K562 (cell line): ENCODE measurements at regions not wholly inside any gene's neighbourhood (a gene's known extent, or its start where the extent isn't known, plus 50 kb on each side); places are given as distances from the start of the nearest gene placed in this dataset.
A peak's percentile ranks its signal among the peaks of the same experiment; 100 is the strongest.

Source experiments
- ATAC-seq: fragments of 200-7000 bp; cut with Tn5 transposase; 3 replicates; pipeline ENCODE4 v1.9.1; 2020; ENCODE audit warnings: moderate library complexity
- BruUV-seq: library from RNA; stranded (reverse); fragments of 400-500 nt; replicated peaks from 2 replicates; lab custom pipeline; 2021; lab: Mats Ljungman, UMichigan
- CTCF ChIA-PET: fragments of 300-600 bp; formaldehyde crosslinking; extraction: SDS; loops from one replicate; lab custom pipeline; 2021; ENCODE audit warnings: low intra/inter-chr PET ratio; lab: Yijun Ruan, JAX
- POLR2A ChIA-PET: fragments of 300-600, 350-650 bp; sonication (Branson Sonifier 250); formaldehyde crosslinking; extraction: SDS; loops from one replicate; lab custom pipeline; 2021; ENCODE audit warnings: antibody characterized with exemption, inconsistent platforms; lab: Yijun Ruan, JAX
- DNase-seq, 4 experiments: peaks; one replicate each; pipeline versions ENCODE4 v3.0.0 to v3.0.0-alpha.2; 2011 to 2018; ENCODE audit warnings: low spot score in 3 of 4, mixed read lengths in 3 of 4; ENCODE audit errors: extremely low read depth in 1 of 4
- FAIRE-seq: peaks from 2 replicates; lab custom pipeline; 2011; peaks lifted over from hg19 to GRCh38; lab: Jason Lieb, UNC
- H2AFZ ChIP-seq: 2 replicates; pipeline ENCODE4 v1.6.0; 2011; ENCODE audit warnings: low read depth, low read length, control low read depth, inconsistent platforms
- H3K27ac ChIP-seq: fragments of 200-600 bp; 3 replicates; pipeline ENCODE4 v1.8.0; 2011; ENCODE audit warnings: low read depth, mild to moderate bottlenecking, control low read depth, inconsistent platforms, low read length, moderate library complexity, mixed read lengths; ENCODE audit errors: extremely low read depth
- H3K27me3 ChIP-seq, 2 experiments: fragments of 300-600 bp in 1 of 2; 2 replicates in 1 of 2; 3 replicates in 1 of 2; pipeline versions ENCODE4 v1.6.0 to v1.8.0; 2011; ENCODE audit warnings: inconsistent platforms in 2 of 2, low read length in 2 of 2, mild to moderate bottlenecking in 1 of 2, mixed read lengths in 1 of 2, moderate library complexity in 1 of 2; ENCODE audit not compliant: control insufficient read depth in 2 of 2, insufficient read depth in 2 of 2
- H3K36me3 ChIP-seq: fragments of 300-600 bp; 3 replicates; pipeline ENCODE4 v1.8.0; 2011; ENCODE audit warnings: mild to moderate bottlenecking, low read length, inconsistent platforms; ENCODE audit not compliant: control insufficient read depth, insufficient read depth
- H3K4me1 ChIP-seq, 2 experiments: fragments of 200-600 bp in 1 of 2; replicated peaks in 1 of 2; 2 replicates in 1 of 2; 3 replicates in 1 of 2; pipeline versions ENCODE4 v1.5.1 to v1.8.0; 2011; ENCODE audit warnings: inconsistent platforms in 2 of 2, low read length in 2 of 2, mild to moderate bottlenecking in 1 of 2, mixed read lengths in 1 of 2, moderate library complexity in 1 of 2; ENCODE audit not compliant: control insufficient read depth in 2 of 2, insufficient read depth in 2 of 2
- H3K4me2 ChIP-seq: 2 replicates; pipeline ENCODE4 v1.6.1; 2011; ENCODE audit warnings: low read length, control low read depth, inconsistent platforms, mixed read lengths; ENCODE audit not compliant: insufficient read depth
- H3K4me3 ChIP-seq: fragments of 200-600 bp; sonication (generic), shearing (Covaris generic); 2 replicates; pipeline ENCODE4 v1.5.1; 2016; ENCODE audit warnings: control low read depth, inconsistent platforms
- H3K79me2 ChIP-seq: fragments of 200-600 bp; 3 replicates; pipeline ENCODE4 v1.8.0; 2011; ENCODE audit warnings: low read length, inconsistent platforms; ENCODE audit not compliant: control insufficient read depth, insufficient read depth
- H3K9ac ChIP-seq, 2 experiments: 2 replicates each; pipeline versions ENCODE4 v1.6.0 to v1.6.1; 2011; ENCODE audit warnings: low read depth in 2 of 2, low read length in 2 of 2, control low read depth in 1 of 2, inconsistent platforms in 1 of 2, mild to moderate bottlenecking in 1 of 2, mixed read lengths in 1 of 2; ENCODE audit not compliant: insufficient read depth in 1 of 2
- H3K9me1 ChIP-seq: one replicate; pipeline ENCODE4 v1.6.0; 2011; ENCODE audit warnings: inconsistent platforms, mild to moderate bottlenecking, low read length, moderate library complexity; ENCODE audit not compliant: control insufficient read depth, insufficient read depth
- H3K9me3 ChIP-seq: replicated peaks from 2 replicates; pipeline ENCODE4 v1.5.1; 2011; ENCODE audit warnings: low read depth, low read length, inconsistent platforms; ENCODE audit not compliant: control insufficient read depth, insufficient read depth
- H4K20me1 ChIP-seq: replicated peaks from 2 replicates; pipeline ENCODE4 v1.6.1; 2011; ENCODE audit warnings: low read length, inconsistent platforms, mixed read lengths; ENCODE audit not compliant: control insufficient read depth, insufficient read depth
- CBFA2T2 ChIP-seq: fragments of 450-650 bp; conservative IDR thresholded peaks from 2 replicates; pipeline ENCODE4 v1.6.1; 2017; ENCODE audit warnings: mild to moderate bottlenecking
- FUS ChIP-seq: fragments of 200-400 bp; formaldehyde crosslinking; optimal IDR thresholded peaks from 2 replicates; pipeline ENCODE3; 2017; ENCODE audit warnings: low read depth, low read length
- HLTF ChIP-seq: fragments of 450-650 bp; IDR thresholded peaks from 2 replicates; pipeline ENCODE4 v1.6.1; 2016
- POLR2AphosphoS5 ChIP-seq: IDR thresholded peaks from 2 replicates; pipeline ENCODE4 v1.6.1; 2011; ENCODE audit warnings: mild to moderate bottlenecking, low read depth, low read length, moderate library complexity; ENCODE audit not compliant: control insufficient read depth, insufficient read depth
- REST ChIP-seq, 2 experiments: fragments of 450-650 bp; formaldehyde crosslinking in 1 of 2; IDR thresholded peaks; 2 replicates each; pipeline versions ENCODE4 v1.4.0 to v1.6.1; 2014 to 2020; ENCODE audit warnings: mild to moderate bottlenecking in 2 of 2, borderline replicate concordance in 1 of 2, low read depth in 1 of 2
- SMAD3 ChIP-seq: fragments of 450-650 bp; formaldehyde crosslinking; conservative IDR thresholded peaks from 2 replicates; pipeline ENCODE4 v1.4.0; 2020; ENCODE audit warnings: mild to moderate bottlenecking
- TOE1 ChIP-seq, 2 experiments: fragments of 450-650 bp in 1 of 2; sonication (generic) in 1 of 2; formaldehyde crosslinking in 1 of 2; IDR thresholded peaks; 2 replicates each; pipeline versions ENCODE4 v1.7.1 to v1.8.0; 2016 to 2022; ENCODE audit warnings: borderline replicate concordance in 2 of 2, mild to moderate bottlenecking in 2 of 2, antibody characterized with exemption in 1 of 2, inconsistent platforms in 1 of 2, low read depth in 1 of 2, missing genetic modification reagents in 1 of 2, moderate library complexity in 1 of 2
- TRIM24 ChIP-seq, 2 experiments: fragments of 450-650 bp; IDR thresholded peaks; 2 replicates each; pipeline ENCODE4 v1.6.1; 2016
- ZNF507 ChIP-seq: conservative IDR thresholded peaks from 2 replicates; pipeline ENCODE4 v1.6.1; 2017; ENCODE audit warnings: missing genetic modification characterization, missing compliant biosample characterization
- ZNF551 ChIP-seq: fragments of 250-450 bp; sonication (Bioruptor Pico); IDR thresholded peaks from 2 replicates; pipeline ENCODE4 v1.5.0; 2021; ENCODE audit warnings: mild to moderate bottlenecking, moderate library complexity
- WGBS: fragments of 100-300 bp; shearing (Covaris generic); methylation state at CpG from one replicate; pipeline ENCODE4 v1.1.6; 2016; ENCODE audit warnings: low coverage, mixed read lengths; ENCODE audit not compliant: insufficient coverage; ENCODE audit errors: missing lambda C conversion rate; 5-methylcytosine and 5-hydroxymethylcytosine counted together
- in situ Hi-C: fragments of 300-500 bp; cut with MboI; formaldehyde crosslinking; loops from 4 replicates; pipeline ENCODE4 v1.15.0; 2018; ENCODE audit warnings: inconsistent platforms, mixed read lengths
- intact Hi-C: fragments of 100-400 bp; cut with micrococcal nuclease; formaldehyde crosslinking; loops from 2 replicates; pipeline ENCODE4 v1.14.2; 2022
- TF ChIP-seq, protein P1 (sequence below): fragments of 450-650 bp; formaldehyde crosslinking; IDR thresholded peaks from 2 replicates; pipeline ENCODE4 v1.4.0; 2020; ENCODE audit warnings: mild to moderate bottlenecking, mixed read lengths
- TF ChIP-seq, protein P2 (sequence below): sonication (generic); formaldehyde crosslinking; IDR thresholded peaks from 2 replicates; pipeline ENCODE4 v1.9.0; 2022; ENCODE audit warnings: mild to moderate bottlenecking, missing genetic modification reagents

DNA sequence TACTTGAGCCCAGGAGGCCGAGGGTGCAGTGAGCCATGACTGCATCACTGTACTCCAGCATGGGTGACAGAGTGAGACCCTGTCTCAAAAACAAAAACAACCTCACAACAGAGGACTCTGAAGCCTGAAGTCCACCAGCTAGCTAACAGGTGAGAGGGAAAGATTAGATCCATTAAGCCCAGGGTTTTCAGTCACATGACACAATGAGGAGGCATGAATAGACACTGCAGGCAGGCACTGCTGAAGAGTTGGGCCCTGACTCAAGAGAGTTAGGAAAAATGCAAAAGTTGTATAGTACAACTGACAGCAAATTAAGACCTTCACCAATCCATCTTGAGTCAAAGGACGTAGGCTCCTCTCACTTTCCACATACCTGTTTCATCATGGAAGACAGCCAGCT, 64.9 kb downstream of the IARS1 start:
- whole genome bisulfite sequencing: 92% methylated on average over 2 of the region's 2 CpGs
- in situ Hi-C loops: no loop called here
- H2AFZ ChIP-seq: no peak overlapping the region
- TF ChIP-seq SMAD3 (CRISPR knock-in tag) (0 out of 2 replicates have a peak, but pooled peaks have one; percentile 26), CBFA2T2 (peak; percentile 15; the same call in 1 of the 2 replicates), HLTF (no peak), ZNF507 (tag) (no peak), TRIM24 (IDR thresholded peaks at IDR 0.05) (no peak), FUS (no peak), POLR2AphosphoS5 (0 out of 2 replicates have a peak, but pooled peaks have one; percentile 17), TOE1 (IDR thresholded peaks at IDR 0.05; ENCODE audit: borderline replicate concordance) (peak; percentile 80), TOE1 (CRISPR knock-in tag; IDR thresholded peaks at IDR 0.05; ENCODE audit: borderline replicate concordance, low read depth) (no peak), REST (IDR thresholded peaks at IDR 0.05; ENCODE audit: borderline replicate concordance) (no peak), REST (CRISPR knock-in tag; IDR thresholded peaks at IDR 0.05; ENCODE audit: low read depth) (no peak), ZNF551 (CRISPR knock-in tag) (no peak)
- TF ChIP-seq, protein P1, sequence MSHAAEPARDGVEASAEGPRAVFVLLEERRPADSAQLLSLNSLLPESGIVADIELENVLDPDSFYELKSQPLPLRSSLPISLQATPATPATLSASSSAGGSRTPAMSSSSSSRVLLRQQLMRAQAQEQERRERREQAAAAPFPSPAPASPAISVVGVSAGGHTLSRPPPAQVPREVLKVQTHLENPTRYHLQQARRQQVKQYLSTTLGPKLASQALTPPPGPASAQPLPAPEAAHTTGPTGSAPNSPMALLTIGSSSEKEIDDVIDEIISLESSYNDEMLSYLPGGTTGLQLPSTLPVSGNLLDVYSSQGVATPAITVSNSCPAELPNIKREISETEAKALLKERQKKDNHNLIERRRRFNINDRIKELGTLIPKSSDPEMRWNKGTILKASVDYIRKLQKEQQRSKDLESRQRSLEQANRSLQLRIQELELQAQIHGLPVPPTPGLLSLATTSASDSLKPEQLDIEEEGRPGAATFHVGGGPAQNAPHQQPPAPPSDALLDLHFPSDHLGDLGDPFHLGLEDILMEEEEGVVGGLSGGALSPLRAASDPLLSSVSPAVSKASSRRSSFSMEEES (CRISPR knock-in tag): peak; percentile 86
- TF ChIP-seq, protein P2, sequence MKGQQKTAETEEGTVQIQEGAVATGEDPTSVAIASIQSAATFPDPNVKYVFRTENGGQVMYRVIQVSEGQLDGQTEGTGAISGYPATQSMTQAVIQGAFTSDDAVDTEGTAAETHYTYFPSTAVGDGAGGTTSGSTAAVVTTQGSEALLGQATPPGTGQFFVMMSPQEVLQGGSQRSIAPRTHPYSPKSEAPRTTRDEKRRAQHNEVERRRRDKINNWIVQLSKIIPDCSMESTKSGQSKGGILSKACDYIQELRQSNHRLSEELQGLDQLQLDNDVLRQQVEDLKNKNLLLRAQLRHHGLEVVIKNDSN (CRISPR knock-in tag): peak; percentile 59

More for the DNA sequence above, 64.9 kb downstream of the IARS1 start:
- H3K4me3 ChIP-seq: no peak overlapping the region
- ATAC-seq: peak; percentile 22; the same call in 2 of the 3 replicates
- no peak overlapping the region for H3K4me2 ChIP-seq
- peaks cover 7% of the 10 kb centered on the region; the same call in 2 of the 3 replicates for H3K79me2 ChIP-seq
- no peak overlapping the region for H3K27ac ChIP-seq
- ChIA-PET POLR2A (interaction anchor here (0.7 to 1.1 kb wide), 4 partner anchors 9 to 71 kb away, joined by 3 to 4 read pairs (median 3); no protein-coding TSS in a partner anchor), CTCF (no interaction called here)
- no peaks in the 10 kb centered on the region for H3K9me1 ChIP-seq
- no peaks in the 10 kb centered on the region for H3K4me1 ChIP-seq
- H3K9me3 ChIP-seq: no peaks in the 10 kb centered on the region
- no TSS peak for BruUV-seq
- intact Hi-C loops: no loop called here
- FAIRE-seq: no peak
- H3K27me3 ChIP-seq: no peaks in the 10 kb centered on the region
- H3K9ac ChIP-seq: no peak overlapping the region
- peaks cover 83% of the 10 kb centered on the region for H3K36me3 ChIP-seq
- DNase-seq: peak in 1 of 4 experiments; percentile 26
- H4K20me1 ChIP-seq: no peaks in the 10 kb centered on the region
